ENCODE measurements at regions not wholly inside any gene's neighbourhood (a gene's known extent, or its start where the extent isn't known, plus 50 kb on each side); places are given as distances from the start of the nearest gene placed in this dataset.
"Not testable (repeated sequence)": the region's sequence is repeated elsewhere in the genome, so short reads cannot be mapped to it uniquely, and the experiment has no call there.

DNA sequence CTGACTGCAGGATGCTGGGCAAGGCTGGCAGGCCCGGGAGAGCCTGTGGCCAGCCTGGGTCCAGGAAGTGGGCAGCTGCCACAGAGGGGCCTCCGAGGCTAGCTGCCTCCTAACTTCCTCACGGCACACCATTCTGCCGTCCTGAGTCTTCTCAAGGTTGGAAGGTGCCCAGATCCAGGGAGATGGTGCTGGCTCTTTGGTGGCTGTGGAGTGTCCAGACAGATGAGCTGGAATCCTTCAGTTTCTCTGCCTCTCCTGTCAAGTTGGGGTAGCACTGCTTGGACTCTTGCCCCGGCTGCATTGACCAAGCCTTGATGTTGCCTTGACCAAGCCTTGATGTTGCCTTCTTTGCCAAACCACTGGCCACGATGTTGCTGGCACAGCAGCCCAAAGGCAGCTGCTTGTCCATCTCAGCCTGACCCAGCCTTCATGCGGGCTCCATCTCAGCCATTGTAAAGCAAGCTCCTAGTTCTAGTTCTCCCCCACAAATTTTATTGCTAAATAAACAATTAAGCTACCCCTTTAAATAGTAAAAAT, 75.1 kb upstream of the AFDN start:
- DNase-seq (ENCODE audit: low read depth, low spot score), result no peak
- peaks cover 46% of the 10 kb centered on the region for H3K9me3 ChIP-seq (ENCODE audit: control insufficient read depth, insufficient read depth, low read length)
- H3K4me3 ChIP-seq (ENCODE audit: low read depth, low read length), result no peak overlapping the region
- TF ChIP-seq, protein P1, sequence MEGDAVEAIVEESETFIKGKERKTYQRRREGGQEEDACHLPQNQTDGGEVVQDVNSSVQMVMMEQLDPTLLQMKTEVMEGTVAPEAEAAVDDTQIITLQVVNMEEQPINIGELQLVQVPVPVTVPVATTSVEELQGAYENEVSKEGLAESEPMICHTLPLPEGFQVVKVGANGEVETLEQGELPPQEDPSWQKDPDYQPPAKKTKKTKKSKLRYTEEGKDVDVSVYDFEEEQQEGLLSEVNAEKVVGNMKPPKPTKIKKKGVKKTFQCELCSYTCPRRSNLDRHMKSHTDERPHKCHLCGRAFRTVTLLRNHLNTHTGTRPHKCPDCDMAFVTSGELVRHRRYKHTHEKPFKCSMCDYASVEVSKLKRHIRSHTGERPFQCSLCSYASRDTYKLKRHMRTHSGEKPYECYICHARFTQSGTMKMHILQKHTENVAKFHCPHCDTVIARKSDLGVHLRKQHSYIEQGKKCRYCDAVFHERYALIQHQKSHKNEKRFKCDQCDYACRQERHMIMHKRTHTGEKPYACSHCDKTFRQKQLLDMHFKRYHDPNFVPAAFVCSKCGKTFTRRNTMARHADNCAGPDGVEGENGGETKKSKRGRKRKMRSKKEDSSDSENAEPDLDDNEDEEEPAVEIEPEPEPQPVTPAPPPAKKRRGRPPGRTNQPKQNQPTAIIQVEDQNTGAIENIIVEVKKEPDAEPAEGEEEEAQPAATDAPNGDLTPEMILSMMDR (IDR thresholded peaks at IDR 0.05; ENCODE audit: low read depth, low read length), result no peak
- CTCF ChIA-PET, result no interaction called here
- no peaks in the 10 kb centered on the region for H3K27me3 ChIP-seq (ENCODE audit: control insufficient read depth, insufficient read depth, low read length)
- POLR2A ChIA-PET, result no interaction called here
- H3K27ac ChIP-seq (ENCODE audit: low read depth, low read length), result no peak overlapping the region

DNA sequence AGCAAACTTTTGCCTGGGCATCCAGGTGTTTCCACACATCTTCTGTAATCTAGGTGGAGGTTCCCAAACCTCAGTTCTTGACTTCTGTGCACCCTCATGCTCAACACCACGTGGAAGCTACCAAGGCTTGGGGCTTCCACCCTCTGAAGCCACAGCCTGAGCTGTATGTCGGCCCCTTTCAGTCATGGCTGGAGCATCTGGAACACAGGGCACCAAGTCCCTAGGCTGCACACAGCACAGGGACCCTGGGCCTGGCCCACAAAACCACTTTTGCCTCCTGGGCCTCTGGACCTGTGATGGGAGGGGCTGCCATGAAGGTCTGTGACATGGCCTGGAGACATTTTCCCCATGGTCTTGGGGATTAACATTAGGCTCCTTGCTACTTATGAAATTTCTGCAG, 73.4 kb upstream of the AFDN start:
- DNase-seq (ENCODE audit: low read depth, low spot score); H3K27me3 ChIP-seq (ENCODE audit: control insufficient read depth, insufficient read depth, low read length); H3K27ac ChIP-seq (ENCODE audit: low read depth, low read length); CTCF ChIA-PET; POLR2A ChIA-PET; H3K4me3 ChIP-seq (ENCODE audit: low read depth, low read length): not testable (repeated sequence)
- peaks cover 46% of the 10 kb centered on the region for H3K9me3 ChIP-seq (ENCODE audit: control insufficient read depth, insufficient read depth, low read length)

DNA sequence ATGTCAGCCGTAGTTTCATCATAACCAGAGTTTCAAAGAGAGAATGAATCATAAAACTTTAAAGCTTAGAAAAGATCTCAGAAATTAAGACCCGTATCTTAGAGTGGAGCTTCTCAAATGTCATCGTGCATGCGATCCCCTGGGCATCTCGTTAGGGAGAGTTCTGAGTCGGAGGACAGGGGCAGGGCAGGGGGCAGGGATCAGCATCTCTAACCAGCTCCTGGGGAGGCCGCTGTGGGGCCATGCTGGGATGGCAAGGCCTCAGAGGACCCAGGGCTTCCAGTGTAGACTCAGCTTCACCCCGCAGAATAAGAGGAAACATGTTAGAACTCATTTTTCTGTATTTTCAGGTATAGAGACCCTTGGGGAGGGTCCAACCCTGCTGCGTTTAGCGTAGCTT, 72.0 kb upstream of the AFDN start:
- Histone ChIP-seq H3K9me3 (ENCODE audit: control insufficient read depth, insufficient read depth, low read length) (peaks cover 51% of the 10 kb centered on the region), H3K27me3 (ENCODE audit: control insufficient read depth, insufficient read depth, low read length) (no peaks in the 10 kb centered on the region), H3K4me3 (ENCODE audit: low read depth, low read length) (no peak overlapping the region), H3K27ac (ENCODE audit: low read depth, low read length) (no peak overlapping the region)
- ChIA-PET CTCF (no interaction called here), POLR2A (no interaction called here)
- DNase-seq (ENCODE audit: low read depth, low spot score), result no peak
- TF ChIP-seq, protein P1 (IDR thresholded peaks at IDR 0.05; ENCODE audit: low read depth, low read length), result no peak

DNA sequence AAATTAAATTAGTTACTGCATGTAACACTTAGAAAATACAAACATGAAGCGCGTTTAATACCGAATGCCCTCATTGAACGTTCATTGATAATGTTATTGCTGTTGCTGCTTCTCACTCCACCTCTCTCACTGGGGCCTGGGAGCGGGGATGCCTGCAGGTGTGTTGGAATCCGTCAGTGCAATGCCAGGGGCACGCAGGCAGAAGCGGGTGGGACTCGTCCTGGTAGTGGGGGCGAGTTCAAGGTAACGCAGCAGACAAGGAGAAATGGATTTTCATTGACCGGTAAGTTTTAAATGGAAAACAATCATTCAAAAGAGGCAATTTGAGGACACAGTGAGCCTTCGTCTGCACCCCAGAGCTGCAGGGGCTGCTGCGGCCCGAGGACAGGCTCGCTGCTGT, 71.2 kb upstream of the AFDN start:
- TF ChIP-seq, protein P1 (IDR thresholded peaks at IDR 0.05; ENCODE audit: low read depth, low read length), result no peak
- Histone ChIP-seq H3K27ac (ENCODE audit: low read depth, low read length) (no peak overlapping the region), H3K4me3 (ENCODE audit: low read depth, low read length) (no peak overlapping the region), H3K27me3 (ENCODE audit: control insufficient read depth, insufficient read depth, low read length) (no peaks in the 10 kb centered on the region), H3K9me3 (ENCODE audit: control insufficient read depth, insufficient read depth, low read length) (peaks cover 56% of the 10 kb centered on the region)
- ChIA-PET POLR2A (no interaction called here), CTCF (no interaction called here)
- DNase-seq (ENCODE audit: low read depth, low spot score), result no peak

DNA sequence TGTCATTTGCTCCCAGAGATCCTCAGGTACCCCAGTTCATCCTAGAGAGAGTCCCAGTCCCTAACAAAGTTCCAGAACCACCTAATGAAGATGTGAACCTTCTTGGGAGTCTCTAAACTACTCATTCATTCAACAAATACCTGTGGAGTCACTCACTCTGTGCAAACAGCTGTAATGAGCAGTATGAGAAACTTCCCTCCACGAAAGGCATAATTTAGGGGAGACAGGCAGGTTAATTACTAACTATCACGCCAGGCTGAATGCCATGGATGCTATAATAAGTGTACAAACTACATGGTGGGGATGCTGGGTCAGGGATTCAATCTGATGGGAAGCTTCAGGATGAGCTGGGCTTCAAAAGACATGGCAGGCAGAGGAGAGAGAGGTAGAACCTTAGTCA, 70.1 kb upstream of the AFDN start:
- Histone ChIP-seq H3K27me3 (ENCODE audit: control insufficient read depth, insufficient read depth, low read length) (no peaks in the 10 kb centered on the region), H3K27ac (ENCODE audit: low read depth, low read length) (no peak overlapping the region), H3K4me3 (ENCODE audit: low read depth, low read length) (no peak overlapping the region), H3K9me3 (ENCODE audit: control insufficient read depth, insufficient read depth, low read length) (peaks cover 47% of the 10 kb centered on the region)
- no peak for DNase-seq (ENCODE audit: low read depth, low spot score)
- ChIA-PET CTCF (no interaction called here), POLR2A (no interaction called here)
- TF ChIP-seq, protein P1 (IDR thresholded peaks at IDR 0.05; ENCODE audit: low read depth, low read length), result no peak

DNA sequence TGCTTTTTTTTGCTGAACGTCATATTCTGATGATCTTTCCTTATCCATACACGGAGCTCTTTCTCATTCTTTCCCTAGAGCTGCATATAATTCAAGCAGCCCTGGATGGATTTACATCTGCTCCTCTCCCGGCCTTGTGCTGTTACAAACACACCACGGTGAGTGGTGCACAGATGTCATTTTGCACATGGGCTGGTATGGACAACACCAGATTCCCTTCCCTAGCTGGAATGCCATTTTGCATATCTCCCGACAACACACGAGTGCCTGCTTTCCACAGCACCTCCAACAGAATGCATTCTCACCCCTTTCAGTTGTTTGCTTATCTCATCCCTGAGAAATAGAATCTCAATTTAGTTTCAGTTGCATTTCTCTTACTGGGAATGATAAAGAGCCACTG, 69.5 kb upstream of the AFDN start:
- no peak overlapping the region for H3K27ac ChIP-seq (ENCODE audit: low read depth, low read length)
- no peak overlapping the region for H3K4me3 ChIP-seq (ENCODE audit: low read depth, low read length)
- no peaks in the 10 kb centered on the region for H3K27me3 ChIP-seq (ENCODE audit: control insufficient read depth, insufficient read depth, low read length)
- TF ChIP-seq, protein P1 (IDR thresholded peaks at IDR 0.05; ENCODE audit: low read depth, low read length), result no peak
- peaks cover 44% of the 10 kb centered on the region for H3K9me3 ChIP-seq (ENCODE audit: control insufficient read depth, insufficient read depth, low read length)
- CTCF ChIA-PET, result no interaction called here
- POLR2A ChIA-PET, result no interaction called here
- no peak for DNase-seq (ENCODE audit: low read depth, low spot score)
